DND-41 (cell line): ENCODE measurements at regions not wholly inside any gene's neighbourhood (a gene's known extent, or its start where the extent isn't known, plus 50 kb on each side); places are given as distances from the start of the nearest gene placed in this dataset.

Experiments
- ATAC-seq: fragments of 200-7000 bp; cut with Tn5 transposase; 3 replicates; pipeline ENCODE4 v1.9.1; 2021; ENCODE audit warnings: low read depth; ENCODE audit not compliant: insufficient read depth
- DNase-seq: peaks from one replicate; pipeline ENCODE4 v3.0.0-alpha.2; 2020
- H2AFZ ChIP-seq: 2 replicates; pipeline ENCODE4 v1.6.0; 2012; ENCODE audit warnings: low read depth, low read length
- H3K27ac ChIP-seq: 2 replicates; pipeline ENCODE4 v1.5.1; 2012; ENCODE audit warnings: low read length, inconsistent platforms
- H3K27me3 ChIP-seq: fragments of 200-600 bp; sonication (generic); 2 replicates; pipeline ENCODE4 v1.6.0; 2012; ENCODE audit warnings: low read length, mild to moderate bottlenecking, inconsistent platforms; ENCODE audit not compliant: insufficient read depth, poor library complexity
- H3K36me3 ChIP-seq: 2 replicates; pipeline ENCODE4 v1.5.1; 2012; ENCODE audit warnings: low read length, inconsistent platforms; ENCODE audit not compliant: insufficient read depth
- H3K4me1 ChIP-seq: 2 replicates; pipeline ENCODE4 v1.5.1; 2012; ENCODE audit warnings: mild to moderate bottlenecking, low read length; ENCODE audit not compliant: insufficient read depth
- H3K4me2 ChIP-seq: 2 replicates; pipeline ENCODE4 v1.6.0; 2012; ENCODE audit warnings: mild to moderate bottlenecking, moderate library complexity, low read length, inconsistent platforms; ENCODE audit not compliant: insufficient read depth
- H3K4me3 ChIP-seq, 2 experiments: fragments of 200-600 bp in 1 of 2; shearing (Covaris generic) in 1 of 2; 2 replicates each; pipeline ENCODE4 v1.5.1; 2012 to 2016; ENCODE audit warnings: inconsistent platforms in 2 of 2, low read length in 2 of 2, mild to moderate bottlenecking in 2 of 2, low read depth in 1 of 2, moderate library complexity in 1 of 2
- H3K79me2 ChIP-seq: 2 replicates; pipeline ENCODE4 v1.6.0; 2012; ENCODE audit warnings: low read length, inconsistent platforms; ENCODE audit not compliant: insufficient read depth
- H3K9ac ChIP-seq: 2 replicates; pipeline ENCODE4 v1.6.0; 2012; ENCODE audit warnings: low read depth, mild to moderate bottlenecking, inconsistent platforms, low read length, moderate library complexity
- H3K9me3 ChIP-seq: 2 replicates; pipeline ENCODE4 v1.5.1; 2012; ENCODE audit warnings: low read length, moderate library complexity, mild to moderate bottlenecking, inconsistent platforms; ENCODE audit not compliant: insufficient read depth, severe bottlenecking
- H4K20me1 ChIP-seq: 2 replicates; pipeline ENCODE4 v1.6.0; 2012; ENCODE audit warnings: low read length; ENCODE audit not compliant: insufficient read depth
- EZH2 ChIP-seq: IDR thresholded peaks from 3 replicates; pipeline ENCODE4 v1.6.1; 2012; ENCODE audit warnings: borderline replicate concordance, low read depth, mild to moderate bottlenecking, moderate library complexity, low read length, inconsistent platforms; ENCODE audit not compliant: severe bottlenecking
- TF ChIP-seq, protein P1 (sequence below): IDR thresholded peaks from 2 replicates; pipeline ENCODE4 v1.5.1; 2012; ENCODE audit warnings: borderline replicate concordance, low read length, moderate library complexity, mild to moderate bottlenecking; ENCODE audit not compliant: poor library complexity, severe bottlenecking; ENCODE audit errors: extremely low read depth

DNA sequence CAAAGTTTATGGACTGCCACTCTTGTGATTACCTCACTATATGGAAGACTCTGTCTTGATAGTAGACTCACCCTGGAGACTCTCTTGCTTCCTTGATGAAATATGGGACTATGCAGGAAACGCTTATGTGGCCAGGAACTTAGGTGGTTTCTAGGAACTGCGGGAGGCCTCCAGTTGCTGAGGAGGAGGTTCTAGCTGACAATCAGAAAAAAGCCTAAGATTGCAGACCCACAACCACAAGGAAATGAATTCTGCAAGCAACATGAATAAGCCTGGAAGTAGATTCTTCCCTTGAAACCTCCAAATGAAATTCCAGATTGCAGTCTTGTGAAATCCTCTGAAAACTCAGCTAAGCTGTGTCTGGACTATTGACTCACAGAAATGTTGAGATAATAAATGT, 88.9 kb upstream of the COL11A1 start:
- Histone ChIP-seq H3K9me3 (no peaks in the 10 kb centered on the region), H4K20me1 (no peaks in the 10 kb centered on the region), H3K36me3 (no peaks in the 10 kb centered on the region), H3K27me3 (no peaks in the 10 kb centered on the region), H3K79me2 (no peaks in the 10 kb centered on the region), H3K27ac (no peak overlapping the region), H3K4me3 (no peak overlapping the region), H2AFZ (0 out of 2 replicates have a peak overlapping the region, but pooled peaks have one; percentile 3), H3K9ac (no peak overlapping the region), H3K4me1 (no peaks in the 10 kb centered on the region), H3K4me2 (no peak overlapping the region)
- ATAC-seq (no peak), DNase-seq (no peak)
- TF ChIP-seq, protein P1, sequence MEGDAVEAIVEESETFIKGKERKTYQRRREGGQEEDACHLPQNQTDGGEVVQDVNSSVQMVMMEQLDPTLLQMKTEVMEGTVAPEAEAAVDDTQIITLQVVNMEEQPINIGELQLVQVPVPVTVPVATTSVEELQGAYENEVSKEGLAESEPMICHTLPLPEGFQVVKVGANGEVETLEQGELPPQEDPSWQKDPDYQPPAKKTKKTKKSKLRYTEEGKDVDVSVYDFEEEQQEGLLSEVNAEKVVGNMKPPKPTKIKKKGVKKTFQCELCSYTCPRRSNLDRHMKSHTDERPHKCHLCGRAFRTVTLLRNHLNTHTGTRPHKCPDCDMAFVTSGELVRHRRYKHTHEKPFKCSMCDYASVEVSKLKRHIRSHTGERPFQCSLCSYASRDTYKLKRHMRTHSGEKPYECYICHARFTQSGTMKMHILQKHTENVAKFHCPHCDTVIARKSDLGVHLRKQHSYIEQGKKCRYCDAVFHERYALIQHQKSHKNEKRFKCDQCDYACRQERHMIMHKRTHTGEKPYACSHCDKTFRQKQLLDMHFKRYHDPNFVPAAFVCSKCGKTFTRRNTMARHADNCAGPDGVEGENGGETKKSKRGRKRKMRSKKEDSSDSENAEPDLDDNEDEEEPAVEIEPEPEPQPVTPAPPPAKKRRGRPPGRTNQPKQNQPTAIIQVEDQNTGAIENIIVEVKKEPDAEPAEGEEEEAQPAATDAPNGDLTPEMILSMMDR, result no peak
- no peak for TF ChIP-seq EZH2

DNA sequence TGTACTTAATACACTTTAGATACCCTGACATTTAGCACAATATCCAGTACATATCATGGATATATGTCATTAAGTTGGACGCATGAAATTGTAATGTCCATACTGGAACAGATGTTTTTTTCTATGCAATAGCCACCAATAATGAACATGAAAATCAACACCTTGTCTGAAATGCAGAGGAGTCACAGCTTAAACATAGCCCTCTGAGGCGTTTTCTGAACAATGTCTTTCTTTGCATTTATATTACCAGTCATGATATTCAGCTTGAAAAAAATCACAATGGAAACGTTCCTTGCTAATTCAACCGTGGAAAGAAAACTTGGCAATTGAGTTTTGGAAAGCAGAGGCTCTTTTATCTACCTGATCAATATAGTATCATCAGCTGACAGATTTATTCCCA, 86.7 kb upstream of the COL11A1 start:
- Histone ChIP-seq H3K79me2 (no peaks in the 10 kb centered on the region), H3K36me3 (no peaks in the 10 kb centered on the region), H3K27me3 (no peaks in the 10 kb centered on the region), H3K4me3 (no peak overlapping the region), H2AFZ (no peak overlapping the region), H3K4me2 (no peak overlapping the region), H3K27ac (no peak overlapping the region), H4K20me1 (no peaks in the 10 kb centered on the region), H3K4me1 (no peaks in the 10 kb centered on the region), H3K9me3 (no peaks in the 10 kb centered on the region), H3K9ac (no peak overlapping the region)
- ATAC-seq, result no peak
- DNase-seq, result no peak
- TF ChIP-seq EZH2, result no peak
- TF ChIP-seq, protein P1, result no peak

DNA sequence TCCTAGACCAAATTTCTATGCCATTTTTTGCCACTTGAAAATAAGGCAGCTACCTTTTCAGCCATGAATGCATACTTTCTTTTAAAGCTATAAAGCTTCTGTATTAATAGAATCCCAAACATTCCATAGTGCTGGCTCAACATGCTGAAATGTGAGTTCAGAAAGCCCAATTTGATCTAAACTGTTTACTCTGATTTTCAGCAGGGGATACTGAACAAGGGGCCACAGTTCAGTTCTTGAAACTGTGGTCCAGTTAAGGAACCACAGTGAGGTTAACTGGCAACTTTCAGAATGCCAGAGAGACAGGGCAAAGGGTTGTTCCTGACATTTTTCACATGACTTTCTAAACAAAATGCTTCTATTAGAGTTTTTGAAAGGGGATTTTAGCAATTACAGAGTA, 85.7 kb upstream of the COL11A1 start:
- no peak overlapping the region for H3K27ac ChIP-seq
- H3K4me3 ChIP-seq, result no peak overlapping the region
- no peaks in the 10 kb centered on the region for H3K9me3 ChIP-seq
- DNase-seq, result no peak
- no peak overlapping the region for H2AFZ ChIP-seq
- H4K20me1 ChIP-seq, result no peaks in the 10 kb centered on the region
- TF ChIP-seq, protein P1, result no peak
- TF ChIP-seq EZH2, result no peak
- no peak for ATAC-seq
- H3K4me1 ChIP-seq, result no peaks in the 10 kb centered on the region
- no peaks in the 10 kb centered on the region for H3K36me3 ChIP-seq
- H3K79me2 ChIP-seq, result no peaks in the 10 kb centered on the region
- H3K4me2 ChIP-seq, result no peak overlapping the region
- H3K27me3 ChIP-seq, result no peaks in the 10 kb centered on the region
- H3K9ac ChIP-seq, result no peak overlapping the region

DNA sequence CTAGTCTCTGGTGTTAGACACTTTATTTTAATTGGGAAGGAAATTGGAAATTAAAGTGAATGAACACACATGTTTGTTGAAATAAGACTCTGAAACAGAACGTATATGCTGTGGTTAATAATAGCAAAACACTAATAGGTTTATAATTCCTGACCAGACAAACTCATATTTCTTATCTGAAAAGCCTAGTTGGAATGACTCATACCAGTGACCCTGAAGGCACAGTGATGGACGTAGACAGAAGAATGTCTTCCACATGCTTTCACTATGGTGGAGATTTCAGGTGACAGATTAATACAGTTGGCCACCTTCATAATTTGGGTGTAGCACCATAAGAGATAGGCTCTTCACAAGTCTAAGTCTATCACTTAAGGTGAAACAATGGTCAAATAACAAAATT, 83.0 kb upstream of the COL11A1 start:
- Histone ChIP-seq H3K27ac (no peak overlapping the region), H2AFZ (no peak overlapping the region), H3K27me3 (no peaks in the 10 kb centered on the region), H3K4me2 (no peak overlapping the region), H4K20me1 (no peaks in the 10 kb centered on the region), H3K9ac (no peak overlapping the region), H3K4me1 (no peaks in the 10 kb centered on the region), H3K4me3 (no peak overlapping the region), H3K36me3 (no peaks in the 10 kb centered on the region), H3K79me2 (no peaks in the 10 kb centered on the region), H3K9me3 (no peaks in the 10 kb centered on the region)
- ATAC-seq, result no peak
- no peak for DNase-seq
- TF ChIP-seq, protein P1, result no peak
- TF ChIP-seq EZH2, result no peak
